ENCODE measurements at regions not wholly inside any gene's neighbourhood (a gene's known extent, or its start where the extent isn't known, plus 50 kb on each side); places are given as distances from the start of the nearest gene placed in this dataset.

DNA sequence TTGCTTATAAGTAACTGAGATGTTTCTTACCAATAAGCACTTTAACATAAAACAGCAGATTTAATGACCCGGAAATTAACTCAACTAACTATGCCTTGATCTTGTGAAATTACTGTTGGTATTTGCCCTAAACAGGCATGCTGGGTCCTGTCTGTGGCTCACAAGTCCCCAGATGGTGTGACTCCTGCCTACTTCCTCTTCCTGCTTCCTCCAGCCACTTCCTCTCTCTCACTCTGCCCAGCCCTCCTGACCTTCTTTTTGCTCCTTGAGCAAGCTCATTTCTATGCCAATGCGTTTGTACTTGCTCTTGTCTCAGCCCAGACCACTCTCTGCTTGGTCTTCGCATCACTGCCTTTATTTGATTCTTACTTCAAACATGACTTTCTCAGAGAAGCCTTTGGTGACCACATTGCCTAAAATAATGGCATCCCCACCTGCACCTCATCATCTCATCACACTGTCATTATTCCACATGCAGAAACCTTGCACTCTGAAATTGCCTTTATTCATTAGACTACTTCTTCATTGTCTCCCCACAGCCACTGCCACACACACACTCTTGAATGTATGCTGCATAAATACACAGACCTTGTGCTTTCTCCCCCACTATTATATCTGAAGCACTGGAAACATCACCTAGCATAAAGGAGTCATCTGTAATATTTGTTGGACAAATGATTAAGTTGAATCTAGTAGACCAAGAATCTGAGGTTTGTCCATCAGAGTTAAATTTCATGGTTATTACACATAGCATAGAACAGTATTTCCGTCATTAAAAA lies 256.3 kb upstream of the SEMA6D start:
- Histone ChIP-seq H2AFZ (ENCODE audit: low read length) (no peak overlapping the region), H3K36me3 (ENCODE audit: low read depth, low read length) (peaks cover 9% of the 10 kb centered on the region; the same call in 1 of the 2 replicates), H3K27me3 (ENCODE audit: low read length) (no peaks in the 10 kb centered on the region), H4K20me1 (ENCODE audit: low read length) (no peaks in the 10 kb centered on the region), H3K27ac (ENCODE audit: low read length) (no peak overlapping the region), H3F3A (ENCODE audit: low read length, unreplicated experiment) (no peaks in the 10 kb centered on the region), H3K4me3 (ENCODE audit: low read length) (no peak overlapping the region), H3K4me1 (ENCODE audit: insufficient read depth, low read length) (no peaks in the 10 kb centered on the region), H3K4me2 (ENCODE audit: low read length) (no peak overlapping the region), H3K9ac (ENCODE audit: low read length) (no peak overlapping the region), H3K9me2 (replicated peaks; ENCODE audit: low read length) (no peaks in the 10 kb centered on the region), H3K9me3 (ENCODE audit: low read length) (peaks cover 14% of the 10 kb centered on the region), H3K79me2 (ENCODE audit: low read length) (no peaks in the 10 kb centered on the region)
- CTCF ChIA-PET = no interaction called here
- TF ChIP-seq EZH2 (IDR thresholded peaks at IDR 0.05; ENCODE audit: low read length, unreplicated experiment) (no peak), EZH2phosphoT487 (IDR thresholded peaks at IDR 0.05; ENCODE audit: borderline replicate concordance, low read length) (no peak)
- TF ChIP-seq, protein P1, sequence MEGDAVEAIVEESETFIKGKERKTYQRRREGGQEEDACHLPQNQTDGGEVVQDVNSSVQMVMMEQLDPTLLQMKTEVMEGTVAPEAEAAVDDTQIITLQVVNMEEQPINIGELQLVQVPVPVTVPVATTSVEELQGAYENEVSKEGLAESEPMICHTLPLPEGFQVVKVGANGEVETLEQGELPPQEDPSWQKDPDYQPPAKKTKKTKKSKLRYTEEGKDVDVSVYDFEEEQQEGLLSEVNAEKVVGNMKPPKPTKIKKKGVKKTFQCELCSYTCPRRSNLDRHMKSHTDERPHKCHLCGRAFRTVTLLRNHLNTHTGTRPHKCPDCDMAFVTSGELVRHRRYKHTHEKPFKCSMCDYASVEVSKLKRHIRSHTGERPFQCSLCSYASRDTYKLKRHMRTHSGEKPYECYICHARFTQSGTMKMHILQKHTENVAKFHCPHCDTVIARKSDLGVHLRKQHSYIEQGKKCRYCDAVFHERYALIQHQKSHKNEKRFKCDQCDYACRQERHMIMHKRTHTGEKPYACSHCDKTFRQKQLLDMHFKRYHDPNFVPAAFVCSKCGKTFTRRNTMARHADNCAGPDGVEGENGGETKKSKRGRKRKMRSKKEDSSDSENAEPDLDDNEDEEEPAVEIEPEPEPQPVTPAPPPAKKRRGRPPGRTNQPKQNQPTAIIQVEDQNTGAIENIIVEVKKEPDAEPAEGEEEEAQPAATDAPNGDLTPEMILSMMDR (conservative IDR thresholded peaks at IDR 0.05; ENCODE audit: low read depth, low read length) = no peak
- DNase-seq (no peak), ATAC-seq (no peak)
- intact Hi-C loops (cut with micrococcal nuclease) = no loop called here
- BruUV-seq (replicated peaks) = no TSS peak
- POLR2A ChIA-PET (ENCODE audit: unreplicated experiment) = no interaction called here

DNA sequence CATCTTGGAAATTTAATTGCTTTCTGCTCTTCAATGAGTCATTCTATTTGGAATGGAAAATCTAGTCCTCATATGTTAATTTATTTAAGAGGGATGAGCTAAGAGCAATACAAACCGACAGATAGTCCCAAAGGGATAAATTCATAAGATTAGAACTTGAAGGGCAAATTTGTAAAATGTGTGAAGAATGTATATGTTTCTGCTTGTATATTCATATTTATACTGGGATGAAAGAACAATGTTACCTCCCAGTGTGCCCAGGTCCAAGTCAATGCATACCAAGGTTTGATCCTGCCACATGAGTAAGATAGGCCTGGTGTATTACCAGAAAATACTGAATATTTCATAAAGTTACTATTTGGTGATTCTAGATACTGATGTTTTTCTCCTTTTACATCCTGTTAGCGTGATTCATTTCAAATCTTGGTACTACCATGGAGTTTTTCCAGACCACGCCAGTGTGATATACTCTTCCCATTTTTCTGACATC lies 255.6 kb upstream of the SEMA6D start:
- Histone ChIP-seq H3K27ac (ENCODE audit: low read length) (no peak overlapping the region), H2AFZ (ENCODE audit: low read length) (no peak overlapping the region), H3K4me2 (ENCODE audit: low read length) (no peak overlapping the region), H4K20me1 (ENCODE audit: low read length) (no peaks in the 10 kb centered on the region), H3K9me2 (replicated peaks; ENCODE audit: low read length) (no peaks in the 10 kb centered on the region), H3F3A (ENCODE audit: low read length, unreplicated experiment) (no peaks in the 10 kb centered on the region), H3K4me1 (ENCODE audit: insufficient read depth, low read length) (peaks cover 2% of the 10 kb centered on the region; the same call in 1 of the 2 replicates), H3K9ac (ENCODE audit: low read length) (no peak overlapping the region), H3K79me2 (ENCODE audit: low read length) (no peaks in the 10 kb centered on the region), H3K9me3 (ENCODE audit: low read length) (peaks cover 17% of the 10 kb centered on the region), H3K27me3 (ENCODE audit: low read length) (no peaks in the 10 kb centered on the region), H3K4me3 (ENCODE audit: low read length) (no peak overlapping the region), H3K36me3 (ENCODE audit: low read depth, low read length) (peaks cover 9% of the 10 kb centered on the region; the same call in 1 of the 2 replicates)
- no peak for DNase-seq
- intact Hi-C loops (cut with micrococcal nuclease) = no loop called here
- TF ChIP-seq EZH2phosphoT487 (IDR thresholded peaks at IDR 0.05; ENCODE audit: borderline replicate concordance, low read length) (no peak), EZH2 (IDR thresholded peaks at IDR 0.05; ENCODE audit: low read length, unreplicated experiment) (no peak)
- TF ChIP-seq, protein P1 (conservative IDR thresholded peaks at IDR 0.05; ENCODE audit: low read depth, low read length) = no peak
- ChIA-PET CTCF (no interaction called here), POLR2A (ENCODE audit: unreplicated experiment) (no interaction called here)
- no peak for ATAC-seq
- BruUV-seq (replicated peaks) = no TSS peak

DNA sequence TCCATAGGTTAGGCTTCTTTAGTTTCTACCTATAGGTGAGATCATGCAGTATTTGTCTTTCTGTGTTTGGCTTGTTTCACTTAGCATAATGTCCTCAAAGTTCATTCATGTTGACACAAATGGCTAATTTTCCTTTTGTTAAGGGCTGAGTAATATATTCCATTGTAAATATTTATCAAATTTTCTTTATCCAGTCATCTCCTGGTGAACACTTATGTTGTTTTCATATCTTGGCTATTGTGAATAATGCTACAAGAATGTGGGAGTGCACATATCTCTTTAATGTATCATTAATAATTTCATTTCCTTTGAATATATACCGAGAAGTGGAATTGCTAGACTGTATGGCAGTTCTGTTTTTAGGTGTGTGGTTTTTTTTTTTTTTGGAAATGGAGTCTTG lies 250.9 kb upstream of the SEMA6D start:
- Histone ChIP-seq H2AFZ (ENCODE audit: low read length) (no peak overlapping the region), H3K9me2 (replicated peaks; ENCODE audit: low read length) (no peaks in the 10 kb centered on the region), H3F3A (ENCODE audit: low read length, unreplicated experiment) (no peaks in the 10 kb centered on the region), H3K4me1 (ENCODE audit: insufficient read depth, low read length) (peaks cover 9% of the 10 kb centered on the region; the same call in 1 of the 2 replicates), H4K20me1 (ENCODE audit: low read length) (no peaks in the 10 kb centered on the region), H3K4me3 (ENCODE audit: low read length) (no peak overlapping the region; the same call in 1 of the 2 replicates), H3K27ac (ENCODE audit: low read length) (peak overlapping the region; percentile 77), H3K27me3 (ENCODE audit: low read length) (no peaks in the 10 kb centered on the region), H3K9ac (ENCODE audit: low read length) (no peak overlapping the region), H3K9me3 (ENCODE audit: low read length) (peaks cover 17% of the 10 kb centered on the region), H3K4me2 (ENCODE audit: low read length) (no peak overlapping the region; the same call in 1 of the 2 replicates), H3K79me2 (ENCODE audit: low read length) (no peaks in the 10 kb centered on the region), H3K36me3 (ENCODE audit: low read depth, low read length) (peaks cover 9% of the 10 kb centered on the region; the same call in 1 of the 2 replicates)
- POLR2A ChIA-PET (ENCODE audit: unreplicated experiment) = no interaction called here
- peak; percentile 82 for DNase-seq
- BruUV-seq (replicated peaks) = no TSS peak
- intact Hi-C loops (cut with micrococcal nuclease) = loop anchor here (1.0 to 2.0 kb wide), 2 partner anchors 22 to 28 kb away; no protein-coding TSS in a partner anchor
- TF ChIP-seq EZH2 (IDR thresholded peaks at IDR 0.05; ENCODE audit: low read length, unreplicated experiment) = no peak
- TF ChIP-seq, protein P1 (conservative IDR thresholded peaks at IDR 0.05; ENCODE audit: low read depth, low read length) = no peak
- no peak for TF ChIP-seq EZH2phosphoT487 (IDR thresholded peaks at IDR 0.05; ENCODE audit: borderline replicate concordance, low read length)
- ATAC-seq = peak; percentile 83
- CTCF ChIA-PET = no interaction called here

Measured in PC-3 (cell line).